Stomach (tissue), 8 donors: ENCODE measurements at regions not wholly inside any gene's neighbourhood (a gene's known extent, or its start where the extent isn't known, plus 50 kb on each side); places are given as distances from the start of the nearest gene placed in this dataset.

Experiments used
- DNase-seq, 2 donors: peaks; one replicate each; pipeline versions ENCODE4 v3.0.0 to v3.0.0-alpha.2; 2013 to 2019
- H3K27ac ChIP-seq, 5 donors: fragments of 200-600 bp in 4 of 5; sonication (generic) in 4 of 5; one replicate each; pipeline ENCODE4 v1.5.1; 2013 to 2019; ENCODE audit warnings: mild to moderate bottlenecking in 1 of 5, moderate library complexity in 1 of 5
- H3K27me3 ChIP-seq, 3 donors: fragments of 200-600 bp; sonication (generic); one replicate each; pipeline ENCODE4 v1.5.1; 2017 to 2019; ENCODE audit warnings: mixed run types in 1 of 3
- H3K36me3 ChIP-seq, 4 donors: fragments of 200-600 bp; sonication (generic); 1 replicate in 3 of 4; 2 replicates in 1 of 4; pipeline ENCODE4 v1.5.1; 2016 to 2019
- H3K4me1 ChIP-seq, 4 donors: fragments of 200-600 bp; sonication (generic); one replicate each; pipeline ENCODE4 v1.5.1; 2016 to 2019
- H3K4me3 ChIP-seq, 4 donors: fragments of 200-600 bp; sonication (generic) in 3 of 4; one replicate each; pipeline ENCODE4 v1.5.1; 2016 to 2019; ENCODE audit warnings: mild to moderate bottlenecking in 1 of 4
- H3K9me3 ChIP-seq, 4 donors: fragments of 200-600 bp; sonication (generic); one replicate each; pipeline ENCODE4 v1.5.1; 2016 to 2019
- EP300 ChIP-seq: sonication (generic); formaldehyde crosslinking; IDR thresholded peaks from one replicate; pipeline ENCODE4 v1.6.1; 2017; ENCODE audit warnings: antibody characterized with exemption
- POLR2A ChIP-seq, 4 donors: fragments of 450-650 bp; IDR thresholded peaks; one replicate each; pipeline ENCODE4 v1.6.1; 2016; ENCODE audit warnings: antibody characterized with exemption in 4 of 4, control low read depth in 2 of 4, mild to moderate bottlenecking in 1 of 4, moderate library complexity in 1 of 4
- POLR2AphosphoS5 ChIP-seq, 3 donors: sonication (generic); formaldehyde crosslinking; IDR thresholded peaks; one replicate each; pipeline ENCODE4 v1.6.1; 2016; ENCODE audit warnings: antibody characterized with exemption in 3 of 3
- WGBS, 5 donors: extraction: QIAGEN DNeasy Blood & Tissue Kit in 3 of 5; methylation state at CpG; one replicate each; pipeline versions ENCODE4 v1.1.5 to v1.1.7; 2013 to 2018; 5-methylcytosine and 5-hydroxymethylcytosine counted together
- intact Hi-C: fragments of 100-400 bp; cut with DNase I; formaldehyde crosslinking; loops from one replicate; pipeline ENCODE4 v1.15.1; 2023; ENCODE audit warnings: low total_unique reads
- TF ChIP-seq, protein P1 (sequence below), 7 experiments: fragments of 450-650 bp in 4 of 7; fragments of 200-600 bp in 3 of 7; sonication (generic) in 3 of 7; IDR thresholded peaks; one replicate each; pipeline ENCODE4 v1.5.1; 2016 to 2019; ENCODE audit warnings: antibody characterized with exemption in 7 of 7, control low read depth in 2 of 7, mild to moderate bottlenecking in 1 of 7
- donor health status: healthy with polysubstance abuse.
- donor health status: Bipolar disorder and iron deficiency.
- donor health status: healthy.

DNA sequence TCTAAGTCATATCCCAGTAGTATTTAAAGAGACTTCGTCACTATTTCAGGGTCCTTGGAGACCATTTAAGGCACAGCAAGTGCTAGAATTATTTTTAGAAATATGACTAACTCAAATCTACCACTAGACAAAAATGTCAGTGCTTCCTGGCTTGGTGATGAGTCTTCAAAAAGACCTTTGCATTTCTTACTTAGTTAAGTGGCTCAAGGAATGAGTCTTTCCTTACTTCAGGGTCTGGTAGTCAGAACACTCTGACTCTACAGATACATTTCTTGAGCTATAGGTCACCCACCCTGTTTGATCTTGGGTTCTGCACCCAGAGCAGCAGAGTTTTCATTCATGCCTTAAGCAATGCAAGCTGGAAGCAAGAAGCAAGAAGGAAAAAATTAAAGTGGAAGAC lies 191.0 kb upstream of the HTR2A start:
- no peaks in the 10 kb centered on the region for H3K9me3 ChIP-seq
- H3K36me3 ChIP-seq = no peaks in the 10 kb centered on the region
- WGBS, 5 donors = 70 to 85% (median 76%) methylated on average over 1 of the region's 1 CpG
- TF ChIP-seq, protein P1, sequence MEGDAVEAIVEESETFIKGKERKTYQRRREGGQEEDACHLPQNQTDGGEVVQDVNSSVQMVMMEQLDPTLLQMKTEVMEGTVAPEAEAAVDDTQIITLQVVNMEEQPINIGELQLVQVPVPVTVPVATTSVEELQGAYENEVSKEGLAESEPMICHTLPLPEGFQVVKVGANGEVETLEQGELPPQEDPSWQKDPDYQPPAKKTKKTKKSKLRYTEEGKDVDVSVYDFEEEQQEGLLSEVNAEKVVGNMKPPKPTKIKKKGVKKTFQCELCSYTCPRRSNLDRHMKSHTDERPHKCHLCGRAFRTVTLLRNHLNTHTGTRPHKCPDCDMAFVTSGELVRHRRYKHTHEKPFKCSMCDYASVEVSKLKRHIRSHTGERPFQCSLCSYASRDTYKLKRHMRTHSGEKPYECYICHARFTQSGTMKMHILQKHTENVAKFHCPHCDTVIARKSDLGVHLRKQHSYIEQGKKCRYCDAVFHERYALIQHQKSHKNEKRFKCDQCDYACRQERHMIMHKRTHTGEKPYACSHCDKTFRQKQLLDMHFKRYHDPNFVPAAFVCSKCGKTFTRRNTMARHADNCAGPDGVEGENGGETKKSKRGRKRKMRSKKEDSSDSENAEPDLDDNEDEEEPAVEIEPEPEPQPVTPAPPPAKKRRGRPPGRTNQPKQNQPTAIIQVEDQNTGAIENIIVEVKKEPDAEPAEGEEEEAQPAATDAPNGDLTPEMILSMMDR (IDR thresholded peaks at IDR 0.05) = no peak
- no peak for TF ChIP-seq EP300
- no peak for TF ChIP-seq POLR2A (IDR thresholded peaks at IDR 0.05)
- no peaks in the 10 kb centered on the region for H3K27me3 ChIP-seq
- H3K4me1 ChIP-seq = no peaks in the 10 kb centered on the region
- DNase-seq = no peak
- no peak overlapping the region for H3K4me3 ChIP-seq
- intact Hi-C loops = no loop called here
- no peak overlapping the region for H3K27ac ChIP-seq

DNA sequence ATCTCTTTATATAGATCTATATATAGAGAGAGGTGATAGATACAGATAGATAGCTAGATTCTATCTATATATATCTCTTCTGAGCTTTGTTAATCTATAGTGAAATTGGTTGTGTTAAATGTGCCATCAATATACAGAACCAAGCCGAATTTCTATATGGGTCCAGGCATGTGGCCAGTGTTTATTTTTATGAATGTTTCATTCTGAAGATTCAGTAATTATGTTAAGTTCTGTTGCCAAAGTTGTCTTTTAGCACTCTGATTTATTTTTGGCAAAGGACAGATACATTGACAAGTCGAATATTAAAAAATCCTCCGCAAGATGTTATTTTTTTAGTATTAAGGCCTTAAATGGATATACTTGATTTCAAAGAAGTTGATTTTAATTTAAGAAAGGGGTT lies 190.4 kb upstream of the HTR2A start:
- Histone ChIP-seq H3K27me3 (no peaks in the 10 kb centered on the region), H3K27ac (no peak overlapping the region), H3K36me3 (no peaks in the 10 kb centered on the region), H3K9me3 (no peaks in the 10 kb centered on the region), H3K4me1 (no peaks in the 10 kb centered on the region), H3K4me3 (no peak overlapping the region)
- TF ChIP-seq POLR2A (IDR thresholded peaks at IDR 0.05) = no peak
- TF ChIP-seq EP300 = no peak
- TF ChIP-seq, protein P1 (IDR thresholded peaks at IDR 0.05) = no peak
- TF ChIP-seq POLR2AphosphoS5 (IDR thresholded peaks at IDR 0.05) = no peak
- intact Hi-C loops = no loop called here
- no peak for DNase-seq
- WGBS, 5 donors = 76 to 89% (median 84%) methylated on average over 3 of the region's 3 CpGs

DNA sequence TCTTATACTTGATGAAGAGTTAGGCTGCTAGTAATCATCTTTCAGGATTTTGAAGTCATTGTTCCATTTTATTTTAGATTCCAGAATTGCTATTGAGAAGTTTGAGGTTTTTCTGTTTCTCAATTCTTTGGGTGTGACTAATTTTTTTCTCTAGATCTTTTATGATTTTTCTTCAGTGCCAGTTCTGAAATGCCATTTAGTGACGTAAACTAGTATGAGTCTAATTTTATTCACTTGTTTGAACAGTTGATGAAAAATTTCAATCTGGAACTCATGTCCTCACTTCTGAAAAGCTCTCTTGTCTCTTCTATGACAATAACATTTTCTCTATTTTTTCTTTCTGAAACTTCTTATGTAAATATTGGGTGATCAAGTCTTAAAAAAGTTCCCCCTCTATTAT lies 188.5 kb upstream of the HTR2A start:
- no peak for TF ChIP-seq EP300
- TF ChIP-seq, protein P1 (IDR thresholded peaks at IDR 0.05) = no peak
- TF ChIP-seq POLR2AphosphoS5 (IDR thresholded peaks at IDR 0.05) = no peak
- no peak for TF ChIP-seq POLR2A (IDR thresholded peaks at IDR 0.05)
- peaks cover 0 to 9% (median 0%) of the 10 kb centered on the region in 4 donors for H3K4me1 ChIP-seq
- WGBS, 5 donors = 65 to 94% (median 81%) methylated on average over 1 of the region's 1 CpG
- H3K27ac ChIP-seq = no peak overlapping the region
- H3K36me3 ChIP-seq = no peaks in the 10 kb centered on the region
- DNase-seq = no peak
- no peaks in the 10 kb centered on the region for H3K27me3 ChIP-seq
- H3K9me3 ChIP-seq = no peaks in the 10 kb centered on the region
- H3K4me3 ChIP-seq = no peak overlapping the region
- intact Hi-C loops = no loop called here

DNA sequence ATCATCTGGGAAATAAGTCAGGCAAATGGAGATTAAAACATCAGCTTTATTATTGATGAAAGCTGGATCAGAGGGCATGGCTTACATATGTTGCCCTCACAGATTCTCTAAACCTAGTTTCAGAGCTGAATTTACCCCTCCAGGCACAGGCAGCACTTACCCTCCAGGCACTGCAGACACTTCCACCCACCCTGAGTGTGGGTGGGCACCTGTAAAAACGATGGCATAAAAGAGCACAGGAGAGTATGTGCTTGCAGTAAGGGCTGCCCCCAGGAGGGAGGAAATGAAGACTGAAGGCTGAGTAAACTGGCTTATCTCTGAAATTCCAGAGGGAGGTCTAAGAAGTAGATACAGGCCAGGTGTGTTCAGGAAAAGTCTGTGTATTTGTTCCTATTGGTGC lies 185.0 kb upstream of the HTR2A start:
- no peak overlapping the region for H3K4me3 ChIP-seq
- WGBS, 5 donors = 3 to 20% (median 16%) methylated on average over 1 of the region's 1 CpG
- no peak overlapping the region for H3K27ac ChIP-seq
- no peak for DNase-seq
- no peaks in the 10 kb centered on the region for H3K36me3 ChIP-seq
- H3K4me1 ChIP-seq = peaks cover 0 to 9% (median 0%) of the 10 kb centered on the region in 4 donors
- intact Hi-C loops = no loop called here
- no peak for TF ChIP-seq POLR2A (IDR thresholded peaks at IDR 0.05)
- TF ChIP-seq POLR2AphosphoS5 (IDR thresholded peaks at IDR 0.05) = no peak
- TF ChIP-seq EP300 = no peak
- TF ChIP-seq, protein P1 (IDR thresholded peaks at IDR 0.05) = no peak
- H3K9me3 ChIP-seq = no peaks in the 10 kb centered on the region
- no peaks in the 10 kb centered on the region for H3K27me3 ChIP-seq
